Activated T-helper 1 cell treated with anti-CD3 and anti-CD28 coated beads, Interleukin-2, amount 50 U/mL, for 16 hours (primary cell): ENCODE measurements at regions not wholly inside any gene's neighbourhood (a gene's known extent, or its start where the extent isn't known, plus 50 kb on each side); places are given as distances from the start of the nearest gene placed in this dataset.

Source experiments
- DNase-seq, 2 donors: peaks; one replicate each; pipeline ENCODE4 v3.0.0-alpha.2; 2020; ENCODE audit warnings: low read depth in 1 of 2, low spot score in 1 of 2

DNA sequence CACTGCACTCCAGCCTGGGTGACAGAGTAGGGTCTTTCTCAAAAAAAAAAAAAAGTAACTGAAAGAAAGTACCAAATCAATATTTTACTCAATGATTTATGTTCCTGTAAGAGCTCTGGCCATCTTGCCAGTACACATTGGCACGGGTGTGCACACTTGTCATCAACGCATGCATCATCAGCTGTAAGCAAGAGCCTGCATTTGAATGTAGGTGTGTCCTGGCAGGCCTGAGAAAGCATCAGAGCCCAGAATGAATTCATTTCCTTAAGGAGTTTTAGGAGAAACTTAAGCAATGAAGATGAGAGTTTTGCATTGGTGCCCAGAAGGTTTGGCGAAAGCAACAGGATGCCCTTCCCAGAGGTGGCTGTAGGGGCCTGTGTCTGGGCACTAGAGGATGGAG lies 88.5 kb upstream of the FZD10 start:
- DNase-seq: no peak

GRCh38 chr12:130074661-130075406 lies 87.4 kb upstream of the FZD10 start:
- no peak for DNase-seq

DNA sequence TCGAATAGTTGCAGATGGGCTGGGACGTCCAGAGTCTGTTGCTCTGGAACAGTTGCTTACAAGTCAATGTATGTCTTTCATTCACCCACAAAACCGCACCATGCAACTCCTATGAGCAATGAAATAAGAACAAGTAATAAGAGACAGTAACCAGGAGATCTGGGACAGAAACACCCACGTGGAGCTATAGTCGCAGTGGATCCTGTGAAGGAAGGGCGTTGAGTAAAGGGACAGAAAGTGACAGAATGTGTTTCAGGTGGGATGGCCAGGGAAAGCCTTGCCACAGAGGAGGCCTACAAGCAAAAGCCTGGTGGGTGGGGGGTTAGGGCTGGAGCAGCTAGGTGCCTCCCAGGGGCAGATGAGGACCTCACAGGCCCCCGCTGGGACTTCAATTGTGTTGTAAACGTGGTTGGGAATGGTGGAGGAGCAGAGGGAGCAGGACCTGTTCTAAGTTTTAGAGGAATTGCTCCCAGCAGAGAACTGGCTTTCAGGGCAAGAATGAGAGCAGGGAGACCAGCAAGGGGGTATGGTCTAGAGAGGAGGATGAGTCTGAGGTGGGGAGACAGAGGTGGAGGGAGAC lies 86.7 kb upstream of the FZD10 start:
- DNase-seq: no peak

DNA sequence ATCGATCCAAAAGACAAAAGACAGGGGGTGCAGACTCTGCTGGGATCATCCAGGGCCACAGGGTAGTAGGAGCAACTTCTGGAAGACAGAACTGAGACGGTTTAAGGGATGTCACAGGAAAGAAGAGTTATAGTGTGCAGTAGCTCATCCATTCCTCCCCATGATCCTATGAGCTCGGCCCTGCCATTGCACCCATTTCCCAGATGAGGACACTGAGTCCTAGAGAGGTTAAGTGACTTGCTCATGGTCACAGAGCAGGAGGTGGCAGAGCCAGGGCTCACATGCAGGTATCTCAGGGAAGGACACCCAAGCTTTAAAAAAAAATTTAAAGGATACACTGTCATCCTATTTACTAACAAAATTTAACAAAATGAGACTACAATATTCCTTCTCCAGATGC lies 86.1 kb upstream of the FZD10 start:
- DNase-seq: no peak

GRCh38 chr12:130076752-130077151 lies 85.5 kb upstream of the FZD10 start:
- no peak for DNase-seq

- DNase-seq: no peak
Measured at GRCh38 chr12:130078852-130079251, 83.4 kb upstream of the FZD10 start.

DNA sequence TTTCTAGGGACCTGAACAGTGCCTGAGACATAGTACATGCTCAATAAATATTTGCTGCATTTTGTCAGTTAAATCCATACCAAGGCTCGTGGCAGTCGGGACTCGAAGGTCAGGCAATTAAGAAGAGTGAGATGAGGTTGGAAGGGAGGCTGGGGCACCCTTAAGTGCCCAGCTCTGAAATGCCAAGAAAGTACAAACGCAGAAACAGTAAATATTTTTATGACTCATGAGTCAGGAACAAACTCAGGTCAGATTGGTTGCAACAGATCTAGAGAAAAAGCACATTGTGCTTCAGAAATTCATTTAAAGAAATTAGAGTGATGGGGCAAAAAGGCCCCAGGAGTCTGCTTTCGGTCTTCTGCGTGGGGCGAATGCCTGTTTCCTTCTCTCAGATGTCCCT lies 83.0 kb upstream of the FZD10 start:
- no peak for DNase-seq

DNA sequence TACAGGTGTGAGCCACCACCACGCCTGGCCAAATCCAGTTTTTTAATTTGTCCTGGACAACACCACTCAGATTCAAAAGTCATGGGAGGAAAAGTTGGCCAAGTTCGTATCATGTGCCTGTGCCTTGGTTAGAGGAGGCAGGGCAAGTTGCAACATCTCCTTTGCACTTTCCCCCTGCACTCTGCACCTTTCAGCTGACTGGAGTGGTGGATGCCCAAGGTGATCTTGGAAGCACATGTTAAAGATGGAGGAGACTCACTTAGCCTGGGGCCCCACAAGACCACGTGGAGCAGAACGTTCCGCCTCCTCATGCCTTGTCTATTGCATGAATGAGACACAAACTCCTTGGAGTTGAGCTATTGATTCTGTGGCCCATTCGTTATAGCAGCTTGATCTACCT lies 82.1 kb upstream of the FZD10 start:
- DNase-seq: no peak

DNA sequence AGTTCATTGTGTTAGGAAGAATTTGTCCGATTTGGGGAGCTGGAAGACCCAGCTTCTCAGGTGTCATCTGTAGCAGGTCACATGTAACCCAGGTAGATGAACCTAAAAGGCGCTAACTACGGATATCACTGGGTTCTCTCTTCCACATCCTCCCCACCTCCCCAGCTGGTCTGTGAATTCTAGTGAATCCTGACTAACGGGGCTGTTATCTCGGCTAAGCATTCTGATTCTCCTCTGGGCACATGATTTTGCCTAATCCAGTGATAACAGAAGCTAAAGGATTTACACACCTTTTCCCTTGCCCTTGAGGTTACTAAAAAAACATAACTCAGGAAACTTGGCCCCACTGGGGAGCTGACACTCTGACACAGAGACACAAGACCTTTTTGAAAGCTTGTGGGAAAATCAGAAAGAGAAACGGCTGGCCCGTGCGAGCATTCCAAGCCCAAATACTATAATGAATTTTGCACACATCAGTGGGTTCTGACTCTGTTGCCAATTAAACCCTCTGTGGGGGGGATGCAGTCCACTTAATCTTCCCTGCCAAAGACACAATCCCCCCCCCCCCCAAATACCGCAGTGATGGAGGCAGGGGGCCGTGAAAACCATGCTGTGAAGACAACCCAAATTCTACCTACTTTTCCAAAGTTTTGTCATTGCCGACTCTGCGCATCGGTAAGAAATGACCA lies 81.0 kb upstream of the FZD10 start:
- DNase-seq: no peak

GRCh38 chr12:130083002-130083401 lies 79.3 kb upstream of the FZD10 start:
- DNase-seq: no peak

DNA sequence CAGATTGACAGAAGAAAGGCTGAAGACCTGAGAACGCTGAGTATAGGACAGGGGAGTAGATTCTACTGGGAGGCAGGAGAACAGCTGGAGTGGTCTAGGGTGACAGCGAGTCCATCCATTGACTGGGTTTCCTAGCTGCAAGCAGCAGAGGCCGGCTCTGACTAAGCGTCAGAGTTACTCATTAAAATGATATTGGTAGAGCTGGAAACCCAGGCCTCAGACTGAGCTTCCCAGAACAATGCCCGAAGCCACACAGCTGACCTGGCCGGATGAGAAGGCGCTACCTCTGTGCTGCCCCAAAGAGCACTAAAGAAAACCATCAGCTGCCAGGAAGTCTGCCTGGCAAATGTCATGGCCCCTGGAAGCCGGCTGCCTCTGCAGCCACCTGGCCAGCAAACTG lies 78.5 kb upstream of the FZD10 start:
- no peak for DNase-seq

GRCh38 chr12:130084359-130084758 lies 77.9 kb upstream of the FZD10 start:
- DNase-seq: no peak

DNA sequence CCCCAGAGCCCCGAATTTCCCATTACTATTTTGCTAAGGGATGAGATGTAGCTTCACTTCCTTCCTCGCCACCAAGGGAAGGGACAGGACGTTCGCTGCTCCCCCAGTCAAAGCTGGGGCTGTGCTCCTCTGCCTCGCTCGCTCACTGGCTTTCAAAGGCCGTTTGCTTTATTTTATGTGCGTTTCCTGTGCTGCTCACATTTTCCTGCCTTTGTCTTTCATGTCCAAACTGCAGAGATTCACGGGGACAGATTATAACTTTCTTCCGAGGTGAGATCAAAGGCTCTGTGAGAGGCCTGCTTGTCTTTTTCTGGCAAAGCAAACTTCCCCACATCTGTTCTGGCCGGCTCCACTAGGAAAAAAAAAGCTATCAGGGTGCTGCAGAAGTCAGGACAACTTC lies 76.0 kb upstream of the FZD10 start:
- no peak for DNase-seq

DNA sequence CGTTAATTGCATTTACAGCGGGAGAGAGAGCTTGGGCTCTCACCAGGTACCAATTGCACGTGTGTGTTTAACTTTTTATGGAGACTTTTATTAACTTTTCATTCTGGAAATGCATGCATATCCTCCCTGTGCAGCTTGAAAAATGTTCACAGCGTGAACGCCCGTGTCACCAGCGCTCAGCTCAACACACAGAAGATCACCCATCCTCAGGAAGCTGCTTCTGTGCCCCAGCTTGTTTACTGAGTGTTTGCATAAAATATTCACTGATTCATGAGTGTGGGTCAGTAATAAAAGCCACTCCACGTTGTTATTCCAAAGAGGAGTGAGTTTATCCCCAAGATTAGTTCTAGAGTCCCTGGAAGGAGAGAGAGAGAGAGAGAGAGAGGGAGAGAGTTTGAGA lies 75.5 kb upstream of the FZD10 start:
- no peak for DNase-seq

DNA sequence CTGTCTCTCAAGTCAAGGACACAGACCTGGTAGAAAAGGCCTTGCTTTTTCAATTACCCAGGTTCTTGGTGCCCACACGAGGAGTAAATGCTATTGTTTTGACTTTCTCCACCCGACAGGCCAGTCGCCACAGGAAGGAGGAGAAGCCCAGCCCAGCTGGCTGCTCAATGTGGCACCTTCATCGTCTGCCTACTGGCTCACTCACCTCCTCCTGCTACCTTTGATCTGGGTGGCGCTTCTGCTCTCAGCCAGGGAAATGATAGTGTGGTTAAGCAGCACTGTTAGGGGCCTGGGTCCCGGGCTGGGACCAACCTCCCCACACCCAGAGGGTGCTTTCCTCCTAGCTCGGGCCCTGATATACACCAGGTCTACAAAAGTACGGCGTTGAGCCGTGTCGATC lies 75.0 kb upstream of the FZD10 start:
- no peak for DNase-seq

DNA sequence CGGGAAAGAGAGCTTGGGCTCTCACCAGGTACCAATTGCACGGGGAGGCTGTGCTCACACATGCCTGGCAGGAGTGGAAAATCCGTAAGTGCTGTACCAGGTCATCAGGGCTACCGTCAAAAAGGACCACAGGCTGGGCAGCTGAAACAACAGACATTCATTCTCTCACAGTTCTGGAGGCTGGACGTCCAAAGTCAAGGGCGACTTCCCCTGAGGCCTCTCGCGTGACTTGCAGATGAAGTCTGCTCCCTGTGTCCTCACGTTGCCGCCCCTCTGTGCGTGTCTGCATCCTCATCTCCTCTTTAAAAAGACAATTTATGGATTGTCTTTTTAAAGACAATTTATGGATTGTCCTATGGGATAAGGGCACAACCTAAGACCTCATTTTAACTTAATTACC lies 73.8 kb upstream of the FZD10 start:
- DNase-seq: no peak

DNA sequence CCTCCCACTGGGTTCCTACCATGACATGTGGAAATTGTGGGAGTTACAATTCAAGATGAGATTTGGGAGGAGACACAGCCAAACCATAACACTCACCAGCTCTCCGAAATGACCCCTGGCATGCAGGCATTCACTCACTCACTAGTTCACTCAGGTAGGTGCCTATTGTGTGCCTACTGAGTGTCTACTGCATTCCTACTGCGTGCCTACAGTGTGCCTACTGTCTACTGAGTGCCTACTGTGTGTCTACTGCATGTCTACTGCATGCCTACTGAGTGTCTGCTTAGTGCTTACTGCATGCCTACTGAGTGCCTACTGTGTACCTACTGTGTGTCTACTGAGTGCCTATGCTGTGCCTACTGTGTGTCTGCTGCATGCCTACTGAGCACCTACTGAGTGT lies 71.7 kb upstream of the FZD10 start:
- no peak for DNase-seq

DNA sequence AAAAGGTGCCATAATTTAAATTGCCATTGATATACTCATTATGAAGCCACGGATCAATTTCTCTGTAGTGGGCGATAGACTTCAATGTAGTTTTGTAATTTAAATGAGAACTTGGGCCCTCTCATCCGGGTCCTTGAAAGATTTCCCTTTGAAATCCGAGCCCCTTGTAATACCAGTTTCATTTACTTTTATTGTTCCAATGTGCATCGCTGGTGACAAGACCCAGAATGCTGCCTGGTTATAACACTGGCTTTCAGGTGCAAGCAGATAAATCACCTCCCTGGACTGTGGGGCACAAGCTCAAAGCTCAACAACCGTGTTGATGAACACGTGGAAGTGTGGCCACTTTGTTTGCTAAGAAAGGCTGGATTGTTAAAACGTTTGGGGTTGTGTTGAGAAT lies 68.9 kb upstream of the FZD10 start:
- no peak for DNase-seq

- DNase-seq: no peak
Measured at GRCh38 chr12:130097342-130097741, 64.9 kb upstream of the FZD10 start.

- no peak for DNase-seq
Measured at GRCh38 chr12:130097798-130098255, 64.4 kb upstream of the FZD10 start.

DNA sequence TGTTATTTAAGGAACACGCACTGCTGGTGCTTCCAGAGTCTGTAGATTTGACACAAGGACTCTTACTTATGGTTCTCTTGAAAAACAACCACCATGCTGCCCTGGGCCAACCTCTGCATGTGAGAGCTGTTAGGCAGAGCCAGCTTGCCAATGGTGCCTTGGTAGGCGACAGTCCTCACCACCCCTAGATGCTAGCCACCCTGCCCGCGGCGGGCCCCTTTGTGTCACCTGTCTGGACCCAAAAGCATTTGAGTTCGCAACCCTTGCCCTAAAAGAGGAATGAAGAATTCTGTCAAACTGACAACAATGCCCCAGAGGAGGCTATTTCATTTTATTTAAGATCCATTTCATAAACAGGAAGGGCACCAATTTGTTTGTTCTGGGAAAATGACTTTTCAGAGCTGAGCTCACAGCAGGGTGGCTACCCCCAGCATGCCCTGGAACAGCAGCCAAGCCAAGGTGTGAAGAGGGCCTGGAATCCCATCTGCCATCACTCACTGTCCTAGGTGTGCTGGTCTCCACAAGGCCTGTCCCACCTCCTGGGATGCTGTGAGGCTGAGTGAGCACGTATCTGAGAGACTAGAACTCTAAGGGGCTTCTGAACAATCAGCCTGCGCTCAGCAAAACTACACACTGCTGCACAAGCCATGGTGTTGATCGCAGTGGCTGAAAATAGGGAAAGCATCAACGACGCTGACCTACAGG lies 63.8 kb upstream of the FZD10 start:
- DNase-seq: no peak
